ENCODE measurements at regions not wholly inside any gene's neighbourhood (a gene's known extent, or its start where the extent isn't known, plus 50 kb on each side); places are given as distances from the start of the nearest gene placed in this dataset.
"Not testable (repeated sequence)": the region's sequence is repeated elsewhere in the genome, so short reads cannot be mapped to it uniquely, and the experiment has no call there.

GRCh38 chr4:117164338-117164737, 79.0 kb upstream of the TRAM1L1 start:
- TF ChIP-seq EZH2 (IDR thresholded peaks at IDR 0.05; ENCODE audit: low read depth) (no peak), CTCF (conservative IDR thresholded peaks at IDR 0.05) (no peak)
- Histone ChIP-seq H3K4me2 (no peak overlapping the region), H3K4me1 (replicated peaks; ENCODE audit: insufficient read depth) (no peaks in the 10 kb centered on the region), H3K79me2 (ENCODE audit: low read depth) (no peaks in the 10 kb centered on the region), H3F3A (ENCODE audit: insufficient read depth, low read depth) (no peaks in the 10 kb centered on the region), H3K4me3 (no peak overlapping the region), H3K9me3 (ENCODE audit: insufficient read depth, low read depth) (no peaks in the 10 kb centered on the region), H2AFZ (no peak overlapping the region), H3K27me3 (ENCODE audit: insufficient read depth, low read depth) (no peaks in the 10 kb centered on the region), H3K9me2 (ENCODE audit: insufficient read depth) (no peaks in the 10 kb centered on the region), H4K20me1 (ENCODE audit: insufficient read depth) (no peaks in the 10 kb centered on the region), H3K36me3 (ENCODE audit: low read depth) (no peaks in the 10 kb centered on the region), H3K27ac (no peak overlapping the region)
- no peak for DNase-seq
- ChIA-PET CTCF (no interaction called here), POLR2A (ENCODE audit: unreplicated experiment) (no interaction called here)
- no TSS peak for BruUV-seq (replicated peaks)
- intact Hi-C loops (cut with micrococcal nuclease; ENCODE audit: unreplicated experiment) = no loop called here

- H4K20me1 ChIP-seq (ENCODE audit: insufficient read depth); BruUV-seq (replicated peaks); H3K4me3 ChIP-seq; H3K27me3 ChIP-seq (ENCODE audit: insufficient read depth, low read depth); H3K27ac ChIP-seq; POLR2A ChIA-PET (ENCODE audit: unreplicated experiment); intact Hi-C loops (cut with micrococcal nuclease; ENCODE audit: unreplicated experiment); H2AFZ ChIP-seq; H3K79me2 ChIP-seq (ENCODE audit: low read depth); H3K36me3 ChIP-seq (ENCODE audit: low read depth); H3F3A ChIP-seq (ENCODE audit: insufficient read depth, low read depth); H3K4me2 ChIP-seq; H3K9me2 ChIP-seq (ENCODE audit: insufficient read depth); H3K9me3 ChIP-seq (ENCODE audit: insufficient read depth, low read depth); CTCF ChIA-PET; H3K4me1 ChIP-seq (replicated peaks; ENCODE audit: insufficient read depth); DNase-seq: not testable (repeated sequence)
Observed at GRCh38 chr4:117175369-117175768, 90.0 kb upstream of the TRAM1L1 start.

GRCh38 chr4:117203231-117203630, 117.9 kb upstream of the TRAM1L1 start:
- no peaks in the 10 kb centered on the region for H3K9me3 ChIP-seq (ENCODE audit: insufficient read depth, low read depth)
- H2AFZ ChIP-seq = no peak overlapping the region
- H3K27me3 ChIP-seq (ENCODE audit: insufficient read depth, low read depth) = no peaks in the 10 kb centered on the region
- no peak for DNase-seq
- no peak overlapping the region for H3K4me3 ChIP-seq
- H3K79me2 ChIP-seq (ENCODE audit: low read depth) = no peaks in the 10 kb centered on the region
- no peaks in the 10 kb centered on the region for H3K9me2 ChIP-seq (ENCODE audit: insufficient read depth)
- POLR2A ChIA-PET (ENCODE audit: unreplicated experiment) = no interaction called here
- no peaks in the 10 kb centered on the region for H3K4me1 ChIP-seq (replicated peaks; ENCODE audit: insufficient read depth)
- BruUV-seq (replicated peaks) = no TSS peak
- H4K20me1 ChIP-seq (ENCODE audit: insufficient read depth) = no peaks in the 10 kb centered on the region
- H3K36me3 ChIP-seq (ENCODE audit: low read depth) = no peaks in the 10 kb centered on the region
- no peaks in the 10 kb centered on the region for H3F3A ChIP-seq (ENCODE audit: insufficient read depth, low read depth)
- H3K4me2 ChIP-seq = no peak overlapping the region
- intact Hi-C loops (cut with micrococcal nuclease; ENCODE audit: unreplicated experiment) = no loop called here
- TF ChIP-seq EZH2 (IDR thresholded peaks at IDR 0.05; ENCODE audit: low read depth) = no peak
- no peak for TF ChIP-seq CTCF (conservative IDR thresholded peaks at IDR 0.05)
- H3K27ac ChIP-seq = no peak overlapping the region
- CTCF ChIA-PET = interaction anchor here (0.6 kb wide), 1 partner anchor 994 kb away, joined by 3 read pairs; no protein-coding TSS in a partner anchor

- intact Hi-C loops (cut with micrococcal nuclease; ENCODE audit: unreplicated experiment) = no loop called here
- no peak for DNase-seq
Observed at GRCh38 chr4:117210551-117210950, 125.2 kb upstream of the TRAM1L1 start.

More at GRCh38 chr4:117210551-117210950, 125.2 kb upstream of the TRAM1L1 start:
- H3K36me3 ChIP-seq (ENCODE audit: low read depth) = no peaks in the 10 kb centered on the region
- no peaks in the 10 kb centered on the region for H3K27me3 ChIP-seq (ENCODE audit: insufficient read depth, low read depth)
- no peaks in the 10 kb centered on the region for H3F3A ChIP-seq (ENCODE audit: insufficient read depth, low read depth)
- H3K4me1 ChIP-seq (replicated peaks; ENCODE audit: insufficient read depth) = no peaks in the 10 kb centered on the region
- no peak overlapping the region for H3K4me3 ChIP-seq
- ChIA-PET POLR2A (ENCODE audit: unreplicated experiment) (no interaction called here), CTCF (no interaction called here)
- BruUV-seq (replicated peaks) = no TSS peak
- H3K79me2 ChIP-seq (ENCODE audit: low read depth) = no peaks in the 10 kb centered on the region
- no peak overlapping the region for H3K4me2 ChIP-seq
- no peaks in the 10 kb centered on the region for H3K9me2 ChIP-seq (ENCODE audit: insufficient read depth)
- H3K9me3 ChIP-seq (ENCODE audit: insufficient read depth, low read depth) = no peaks in the 10 kb centered on the region
- TF ChIP-seq EZH2 (IDR thresholded peaks at IDR 0.05; ENCODE audit: low read depth) (no peak), CTCF (conservative IDR thresholded peaks at IDR 0.05) (no peak)
- H3K27ac ChIP-seq = no peak overlapping the region
- no peak overlapping the region for H2AFZ ChIP-seq
- no peaks in the 10 kb centered on the region for H4K20me1 ChIP-seq (ENCODE audit: insufficient read depth)

Data from PC-9 (cell line).